Glutamatergic neuron (in vitro differentiated cells): ENCODE measurements at regions not wholly inside any gene's neighbourhood (a gene's known extent, or its start where the extent isn't known, plus 50 kb on each side); places are given as distances from the start of the nearest gene placed in this dataset.

Source experiments
- DNase-seq: peaks from one replicate; pipeline ENCODE4 v3.0.0; 2022
- H3K27ac Mint-ChIP-seq: one replicate; pipeline ENCODE4 v1.8.0; 2020; ENCODE audit warnings: mild to moderate bottlenecking, mixed read lengths, inconsistent platforms; ENCODE audit not compliant: unreplicated experiment
- H3K27me3 Mint-ChIP-seq: one replicate; pipeline ENCODE4 v1.8.0; 2020; ENCODE audit warnings: mild to moderate bottlenecking, moderate library complexity, mixed read lengths, inconsistent platforms; ENCODE audit not compliant: unreplicated experiment
- H3K36me3 Mint-ChIP-seq: one replicate; pipeline ENCODE4 v1.8.0; 2020; ENCODE audit warnings: mild to moderate bottlenecking, mixed read lengths, inconsistent platforms; ENCODE audit not compliant: unreplicated experiment
- H3K4me1 Mint-ChIP-seq: one replicate; pipeline ENCODE4 v1.8.0; 2020; ENCODE audit warnings: mild to moderate bottlenecking, low read depth, mixed read lengths, inconsistent platforms; ENCODE audit not compliant: unreplicated experiment
- H3K4me3 Mint-ChIP-seq: one replicate; pipeline ENCODE4 v1.8.0; 2020; ENCODE audit warnings: mild to moderate bottlenecking, mixed read lengths, inconsistent platforms; ENCODE audit not compliant: unreplicated experiment
- H3K9me3 Mint-ChIP-seq: one replicate; pipeline ENCODE4 v1.8.0; 2020; ENCODE audit warnings: mild to moderate bottlenecking, moderate library complexity, mixed read lengths, inconsistent platforms; ENCODE audit not compliant: unreplicated experiment
- CTCF ChIP-seq: fragments of 200-600 bp; sonication (generic); IDR thresholded peaks from one replicate; pipeline ENCODE4 v1.5.0; 2021; ENCODE audit not compliant: partially characterized antibody, unreplicated experiment

DNA sequence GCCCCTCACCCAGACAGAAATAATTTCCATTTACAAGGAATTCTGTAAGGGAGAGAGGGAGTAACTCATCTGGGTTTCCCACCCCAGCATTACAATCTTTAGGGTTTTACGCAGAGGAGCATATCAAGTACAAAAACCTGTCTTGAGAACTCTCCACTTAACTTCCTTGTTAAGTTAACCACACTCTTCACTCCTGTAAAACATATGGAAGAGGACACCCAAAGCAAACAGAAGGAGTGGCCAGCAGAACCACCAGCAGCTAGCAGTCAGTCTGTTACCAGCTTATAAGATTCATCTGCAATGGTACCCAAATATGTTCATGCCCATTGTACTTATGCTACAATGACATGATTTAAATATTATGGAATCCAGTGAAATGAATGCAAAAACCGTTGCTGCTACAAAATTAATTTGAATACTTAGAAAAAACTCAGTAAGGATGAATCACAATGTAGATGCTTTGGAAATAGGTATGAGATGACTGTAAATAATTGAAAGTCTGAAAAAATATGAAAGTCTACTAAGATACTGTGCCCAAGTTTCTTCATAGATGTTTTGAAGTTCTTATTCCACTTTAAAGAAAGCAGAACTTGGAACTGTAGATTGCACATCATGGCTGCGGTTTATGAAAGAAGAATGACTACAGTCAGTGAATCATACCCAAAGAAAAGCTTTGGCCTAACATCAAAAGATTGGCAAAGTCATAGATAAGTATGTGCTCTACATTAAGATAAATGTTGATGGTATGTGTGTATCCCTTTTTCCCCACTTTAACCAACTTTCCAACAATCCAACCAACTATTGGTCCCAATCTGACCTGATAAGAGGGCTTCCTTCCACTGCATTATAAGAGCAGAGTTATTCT, 233.6 kb downstream of the ACTL7B start:
- H3K36me3 Mint-ChIP-seq = no peaks in the 10 kb centered on the region
- H3K4me3 Mint-ChIP-seq = no peak overlapping the region
- no peaks in the 10 kb centered on the region for H3K9me3 Mint-ChIP-seq
- H3K4me1 Mint-ChIP-seq = no peaks in the 10 kb centered on the region
- no peaks in the 10 kb centered on the region for H3K27me3 Mint-ChIP-seq
- H3K27ac Mint-ChIP-seq = no peak overlapping the region
- TF ChIP-seq CTCF = no peak
- DNase-seq = no peak

GRCh38 chr9:108620767-108621166, 235.0 kb downstream of the ACTL7B start:
- H3K27ac Mint-ChIP-seq = no peak overlapping the region
- H3K27me3 Mint-ChIP-seq = no peaks in the 10 kb centered on the region
- H3K4me1 Mint-ChIP-seq = no peaks in the 10 kb centered on the region
- H3K36me3 Mint-ChIP-seq = no peaks in the 10 kb centered on the region
- no peaks in the 10 kb centered on the region for H3K9me3 Mint-ChIP-seq
- H3K4me3 Mint-ChIP-seq = no peak overlapping the region
- DNase-seq = no peak
- TF ChIP-seq CTCF = no peak

GRCh38 chr9:108618906-108619550, 236.8 kb downstream of the ACTL7B start:
- no peaks in the 10 kb centered on the region for H3K4me1 Mint-ChIP-seq

GRCh38 chr9:108617676-108618075, 238.1 kb downstream of the ACTL7B start:
- no peaks in the 10 kb centered on the region for H3K4me1 Mint-ChIP-seq
- TF ChIP-seq CTCF = no peak
- H3K27ac Mint-ChIP-seq = no peak overlapping the region
- no peaks in the 10 kb centered on the region for H3K9me3 Mint-ChIP-seq
- H3K27me3 Mint-ChIP-seq = no peaks in the 10 kb centered on the region
- H3K4me3 Mint-ChIP-seq = no peak overlapping the region
- no peaks in the 10 kb centered on the region for H3K36me3 Mint-ChIP-seq
- DNase-seq = no peak

More at GRCh38 chr9:108618906-108619550, 236.8 kb downstream of the ACTL7B start:
- no peak for DNase-seq
- Mint-ChIP-seq H3K4me3 (no peak overlapping the region), H3K36me3 (no peaks in the 10 kb centered on the region), H3K27ac (no peak overlapping the region), H3K9me3 (no peaks in the 10 kb centered on the region), H3K27me3 (no peaks in the 10 kb centered on the region)
- TF ChIP-seq CTCF = no peak

- no peaks in the 10 kb centered on the region for H3K9me3 Mint-ChIP-seq
Measured at GRCh38 chr9:108615152-108615551, 240.6 kb downstream of the ACTL7B start.

More at GRCh38 chr9:108615152-108615551, 240.6 kb downstream of the ACTL7B start:
- Mint-ChIP-seq H3K36me3 (no peaks in the 10 kb centered on the region), H3K27me3 (no peaks in the 10 kb centered on the region), H3K4me3 (no peak overlapping the region), H3K27ac (no peak overlapping the region), H3K4me1 (no peaks in the 10 kb centered on the region)
- TF ChIP-seq CTCF = no peak
- DNase-seq = no peak
